Lung (tissue), 11 donors: ENCODE measurements at regions not wholly inside any gene's neighbourhood (a gene's known extent, or its start where the extent isn't known, plus 50 kb on each side); places are given as distances from the start of the nearest gene placed in this dataset.
"Not testable (repeated sequence)": the region's sequence is repeated elsewhere in the genome, so short reads cannot be mapped to it uniquely, and the experiment has no call there.

ENCODE experiments used
- ATAC-seq: fragments of 200-7000 bp; cut with Tn5 transposase; one replicate; pipeline ENCODE4 v1.9.1; 2020; ENCODE audit warnings: moderate number of reproducible peaks; ENCODE audit not compliant: insufficient read depth, low FRiP score
- DNase-seq, 3 donors: peaks; one replicate each; pipeline ENCODE4 v3.0.0-alpha.2; 2013 to 2017
- H3K27ac ChIP-seq, 2 donors: one replicate each; pipeline ENCODE4 v1.5.1; 2013; ENCODE audit warnings: mild to moderate bottlenecking in 2 of 2, moderate library complexity in 2 of 2, control low read depth in 1 of 2, inconsistent platforms in 1 of 2, low read depth in 1 of 2, low read length in 1 of 2
- H3K27me3 ChIP-seq, 3 donors: one replicate each; pipeline ENCODE4 v1.5.1; 2013; ENCODE audit warnings: low read length in 2 of 3; ENCODE audit not compliant: control insufficient read depth in 3 of 3, insufficient read depth in 3 of 3
- H3K36me3 ChIP-seq, 4 donors: one replicate each; pipeline ENCODE4 v1.5.1; 2013; ENCODE audit warnings: low read length in 4 of 4, mild to moderate bottlenecking in 1 of 4, moderate library complexity in 1 of 4; ENCODE audit not compliant: control insufficient read depth in 4 of 4, insufficient read depth in 4 of 4
- H3K4me1 ChIP-seq, 5 donors: one replicate each; pipeline ENCODE4 v1.5.1; 2013; ENCODE audit warnings: low read length in 5 of 5, mild to moderate bottlenecking in 2 of 5, moderate library complexity in 1 of 5; ENCODE audit not compliant: control insufficient read depth in 5 of 5, insufficient read depth in 5 of 5
- H3K4me3 ChIP-seq: one replicate; pipeline ENCODE4 v1.5.1; 2013; ENCODE audit warnings: mild to moderate bottlenecking, control low read depth, moderate library complexity
- H3K9ac ChIP-seq, 2 donors: one replicate each; pipeline ENCODE4 v1.5.1; 2013; ENCODE audit warnings: low read length in 2 of 2, control low read depth in 1 of 2; ENCODE audit not compliant: insufficient read depth in 1 of 2
- H3K9me3 ChIP-seq, 4 donors: one replicate each; pipeline ENCODE4 v1.5.1; 2013; ENCODE audit warnings: low read length in 3 of 4, mild to moderate bottlenecking in 1 of 4, moderate library complexity in 1 of 4; ENCODE audit not compliant: control insufficient read depth in 4 of 4, insufficient read depth in 3 of 4
- CTCF ChIP-seq: IDR thresholded peaks from 2 replicates; pipeline ENCODE4 v1.5.1; 2012; ENCODE audit warnings: mild to moderate bottlenecking; ENCODE audit errors: control extremely low read depth, extremely low read depth
- WGBS, 2 donors: extraction: QIAGEN DNeasy Blood & Tissue Kit; methylation state at CpG; one replicate each; pipeline ENCODE4 v1.1.7; 2013; 5-methylcytosine and 5-hydroxymethylcytosine counted together
- donor health status: control.
- donor health status: control.
- donor health status: Bipolar disorder and iron deficiency.
- donor health status: healthy.
- donor health status: DM: yes; HTN: yes; CAD: no.

GRCh38 chr10:22103701-22104470, 100.4 kb upstream of the DNAJC1 start:
- Histone ChIP-seq H3K9me3 (peaks cover 0 to 5% (median 0%) of the 10 kb centered on the region in 4 donors), H3K9ac (no peak overlapping the region), H3K27ac (no peak overlapping the region), H3K36me3 (no peaks in the 10 kb centered on the region), H3K4me3 (no peak overlapping the region), H3K27me3 (no peaks in the 10 kb centered on the region), H3K4me1 (no peaks in the 10 kb centered on the region)
- DNase-seq (no peak), ATAC-seq (no peak)
- TF ChIP-seq CTCF, result no peak
- 81 to 87% methylated on average over 4 of the region's 4 CpGs for WGBS, 2 donors

- H3K9me3 ChIP-seq, result peaks cover 0 to 5% (median 0%) of the 10 kb centered on the region in 4 donors
- no peaks in the 10 kb centered on the region for H3K4me1 ChIP-seq
- no peak for TF ChIP-seq CTCF
- DNase-seq (no peak), ATAC-seq (no peak)
- no peak overlapping the region for H3K9ac ChIP-seq
- WGBS, 2 donors, result 86 to 95% methylated on average over 2 to 3 of the region's 3 CpGs
- no peaks in the 10 kb centered on the region for H3K27me3 ChIP-seq
- no peak overlapping the region for H3K4me3 ChIP-seq
- H3K36me3 ChIP-seq, result no peaks in the 10 kb centered on the region
- H3K27ac ChIP-seq, result no peak overlapping the region
These were observed 94.2 kb upstream of the DNAJC1 start for GRCh38 chr10:22097696-22098095.

- 79 to 85% methylated on average over 1 of the region's 1 CpG for WGBS, 2 donors
These were observed 87.7 kb upstream of the DNAJC1 start for GRCh38 chr10:22091260-22091659.

GRCh38 chr10:22087402-22087738, 83.8 kb upstream of the DNAJC1 start:
- peak overlapping the region in 1 of 2 donors; percentile 80 for H3K9ac ChIP-seq
- TF ChIP-seq CTCF, result no peak
- H3K27me3 ChIP-seq, result no peaks in the 10 kb centered on the region
- no peak overlapping the region for H3K27ac ChIP-seq
- H3K36me3 ChIP-seq, result no peaks in the 10 kb centered on the region
- 64 to 79% methylated on average over 2 of the region's 2 CpGs for WGBS, 2 donors
- no peaks in the 10 kb centered on the region for H3K9me3 ChIP-seq
- H3K4me3 ChIP-seq, result no peak overlapping the region
- ATAC-seq (no peak), DNase-seq (no peak)
- peaks cover 0 to 20% (median 5%) of the 10 kb centered on the region in 5 donors for H3K4me1 ChIP-seq

More at GRCh38 chr10:22091260-22091659, 87.7 kb upstream of the DNAJC1 start:
- not testable (repeated sequence) for H3K36me3 ChIP-seq, H3K27me3 ChIP-seq, H3K27ac ChIP-seq, H3K4me3 ChIP-seq, ATAC-seq, DNase-seq, H3K9me3 ChIP-seq, H3K9ac ChIP-seq
- peaks cover 0 to 13% (median 0%) of the 10 kb centered on the region in 5 donors for H3K4me1 ChIP-seq
